ENCODE measurements at regions not wholly inside any gene's neighbourhood (a gene's known extent, or its start where the extent isn't known, plus 50 kb on each side); places are given as distances from the start of the nearest gene placed in this dataset.

- no peak for TF ChIP-seq EP300 (IDR thresholded peaks at IDR 0.05; ENCODE audit: borderline replicate concordance)
- TF ChIP-seq, protein P1, sequence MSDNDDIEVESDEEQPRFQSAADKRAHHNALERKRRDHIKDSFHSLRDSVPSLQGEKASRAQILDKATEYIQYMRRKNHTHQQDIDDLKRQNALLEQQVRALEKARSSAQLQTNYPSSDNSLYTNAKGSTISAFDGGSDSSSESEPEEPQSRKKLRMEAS (IDR thresholded peaks at IDR 0.05) = no peak
- TF ChIP-seq YY1 (IDR thresholded peaks at IDR 0.05; ENCODE audit: low read depth) = no peak
- TF ChIP-seq CEBPB (IDR thresholded peaks at IDR 0.05) = no peak
- TF ChIP-seq USF1 (IDR thresholded peaks at IDR 0.05) = no peak
- TF ChIP-seq TEAD4 (IDR thresholded peaks at IDR 0.05) = no peak
- no peak for TF ChIP-seq TAF1 (IDR thresholded peaks at IDR 0.05; ENCODE audit: low read depth)
- no peak for TF ChIP-seq REST (IDR thresholded peaks at IDR 0.05; ENCODE audit: low read depth)
- no peak for TF ChIP-seq CREB1 (IDR thresholded peaks at IDR 0.05; ENCODE audit: low read depth)
- no peak for TF ChIP-seq ZBTB7A (IDR thresholded peaks at IDR 0.05; ENCODE audit: low read depth)
- no peak for TF ChIP-seq RAD21 (IDR thresholded peaks at IDR 0.05; ENCODE audit: low read depth)
- TF ChIP-seq FOXM1 (IDR thresholded peaks at IDR 0.05; ENCODE audit: borderline replicate concordance, low read depth) = no peak
- no peak for TF ChIP-seq TCF12 (IDR thresholded peaks at IDR 0.05; ENCODE audit: low read depth)
Observed at GRCh38 chr10:6840766-6841165, 260.7 kb upstream of the PRKCQ start.

Data from Ishikawa (cell line).